Dermis blood vessel endothelial cell (primary cell): ENCODE measurements at regions not wholly inside any gene's neighbourhood (a gene's known extent, or its start where the extent isn't known, plus 50 kb on each side); places are given as distances from the start of the nearest gene placed in this dataset.
"Not testable (repeated sequence)": the region's sequence is repeated elsewhere in the genome, so short reads cannot be mapped to it uniquely, and the experiment has no call there.

ENCODE experiments used
- DNase-seq: peaks from one replicate; pipeline ENCODE4 v3.0.0; 2010

- DNase-seq: no peak
Observed at GRCh38 chr9:26148128-26148527, 469.9 kb upstream of the TUSC1 start.

- no peak for DNase-seq
Observed at GRCh38 chr9:26145938-26146337, 467.7 kb upstream of the TUSC1 start.

GRCh38 chr9:26142631-26143030 lies 464.4 kb upstream of the TUSC1 start:
- no peak for DNase-seq

- no peak for DNase-seq
Observed at GRCh38 chr9:26142201-26142600, 464.0 kb upstream of the TUSC1 start.

- DNase-seq: no peak
Observed at GRCh38 chr9:26133537-26133936, 455.3 kb upstream of the TUSC1 start.

- DNase-seq: no peak
Observed at GRCh38 chr9:26132746-26133312, 454.6 kb upstream of the TUSC1 start.

DNA sequence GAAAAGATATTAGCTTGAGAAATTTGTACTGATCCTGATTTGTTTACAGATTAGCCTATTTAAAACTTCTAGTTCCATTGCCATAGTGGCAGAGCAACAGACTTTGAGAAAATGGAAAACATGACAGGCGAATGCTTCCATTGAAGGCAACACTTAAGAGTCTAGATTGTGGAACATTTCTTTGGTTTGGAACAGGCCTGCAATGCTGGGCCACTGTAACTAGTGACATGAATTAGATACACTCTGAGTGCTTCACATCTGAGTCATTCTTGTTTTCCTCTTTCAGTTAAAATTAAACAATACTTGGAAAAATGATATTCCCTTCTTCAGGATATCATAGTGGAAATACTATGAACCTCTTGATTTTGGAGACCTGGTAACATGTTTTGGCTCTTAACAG lies 453.6 kb upstream of the TUSC1 start:
- peak; percentile 41 for DNase-seq

GRCh38 chr9:26129217-26129616 lies 451.0 kb upstream of the TUSC1 start:
- no peak for DNase-seq

DNA sequence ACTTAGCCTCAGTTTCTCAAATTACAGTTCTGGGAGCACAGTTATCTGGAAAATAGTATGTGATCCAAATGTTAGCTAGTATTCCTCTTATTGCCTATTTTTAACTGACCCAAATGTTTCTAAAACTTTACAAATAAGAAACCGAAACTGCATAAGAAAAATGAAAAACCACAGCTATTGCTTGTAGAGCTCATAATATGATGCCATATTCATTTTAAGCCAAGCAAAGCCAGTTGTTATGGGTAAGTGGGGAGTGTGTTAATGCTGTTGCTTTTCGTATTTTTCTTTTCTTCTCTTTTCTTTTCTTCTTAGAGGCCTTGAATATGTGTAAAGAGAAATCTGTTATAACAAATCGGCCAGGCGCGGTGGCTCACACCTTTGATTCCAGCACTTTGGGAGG lies 447.4 kb upstream of the TUSC1 start:
- DNase-seq: no peak

- not testable (repeated sequence) for DNase-seq
Observed at GRCh38 chr9:26116085-26116484, 437.8 kb upstream of the TUSC1 start.

DNA sequence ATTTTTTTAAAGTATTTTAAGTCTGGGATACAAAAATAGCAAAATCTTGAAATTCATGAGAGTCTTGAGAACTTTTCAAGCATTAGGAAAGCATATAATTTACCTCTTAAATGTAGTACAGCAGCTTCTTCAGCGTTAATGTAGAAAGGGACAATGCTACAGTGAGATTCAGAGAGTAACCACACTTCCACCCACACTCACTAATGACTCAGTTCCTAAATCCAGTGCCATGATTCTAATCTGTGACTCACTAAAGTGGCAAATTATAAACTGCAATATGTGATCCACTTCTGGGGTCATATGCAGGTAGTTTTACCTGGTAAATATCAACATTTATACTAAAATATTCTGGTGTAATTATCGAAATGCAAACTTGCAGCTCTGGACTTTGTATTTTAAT lies 434.5 kb upstream of the TUSC1 start:
- DNase-seq: no peak

DNA sequence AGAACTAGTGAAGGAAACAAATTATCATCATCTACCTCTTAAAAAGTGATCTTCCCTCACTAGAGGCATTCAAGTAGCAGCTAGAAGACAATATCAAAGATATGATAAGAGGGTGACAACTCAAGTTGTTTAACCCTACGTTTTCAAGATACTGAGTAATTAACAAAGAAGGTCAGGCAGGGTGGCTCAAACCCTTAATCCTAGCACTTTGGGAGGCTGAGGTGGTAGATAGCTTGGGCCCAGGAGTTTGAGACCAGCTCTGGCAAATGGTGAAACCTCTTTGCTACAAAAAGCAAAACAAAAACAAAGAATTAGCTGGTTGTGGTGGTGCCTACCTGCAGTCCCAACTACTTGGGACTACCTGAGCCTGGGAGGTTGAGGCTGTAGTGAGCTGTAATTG lies 408.2 kb upstream of the TUSC1 start:
- DNase-seq: no peak

GRCh38 chr9:26081847-26082246 lies 403.6 kb upstream of the TUSC1 start:
- DNase-seq: no peak

GRCh38 chr9:26078706-26079105 lies 400.5 kb upstream of the TUSC1 start:
- no peak for DNase-seq

- no peak for DNase-seq
Observed at GRCh38 chr9:26077860-26078259, 399.6 kb upstream of the TUSC1 start.

- DNase-seq: no peak
Observed at GRCh38 chr9:26067608-26068007, 389.4 kb upstream of the TUSC1 start.

DNA sequence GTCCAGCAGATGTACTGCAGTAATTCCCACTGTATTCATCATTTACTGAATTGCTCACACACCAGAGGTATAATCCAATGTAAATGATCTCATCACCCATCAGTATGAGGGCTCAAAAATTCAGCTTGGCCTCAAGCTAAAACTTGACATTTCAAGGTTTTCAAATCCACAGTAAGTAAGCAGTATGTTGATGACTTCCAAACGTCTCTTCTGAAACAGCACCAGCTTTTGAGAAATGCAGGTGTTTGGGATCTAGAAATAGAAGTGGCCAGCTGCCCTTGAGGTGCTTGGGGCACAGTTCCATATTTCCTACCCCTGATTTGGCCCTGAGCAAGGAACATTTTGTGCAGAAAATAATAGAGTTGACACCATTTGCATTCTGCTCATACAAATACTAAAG lies 388.0 kb upstream of the TUSC1 start:
- no peak for DNase-seq

GRCh38 chr9:26061948-26062575 lies 383.8 kb upstream of the TUSC1 start:
- no peak for DNase-seq

DNA sequence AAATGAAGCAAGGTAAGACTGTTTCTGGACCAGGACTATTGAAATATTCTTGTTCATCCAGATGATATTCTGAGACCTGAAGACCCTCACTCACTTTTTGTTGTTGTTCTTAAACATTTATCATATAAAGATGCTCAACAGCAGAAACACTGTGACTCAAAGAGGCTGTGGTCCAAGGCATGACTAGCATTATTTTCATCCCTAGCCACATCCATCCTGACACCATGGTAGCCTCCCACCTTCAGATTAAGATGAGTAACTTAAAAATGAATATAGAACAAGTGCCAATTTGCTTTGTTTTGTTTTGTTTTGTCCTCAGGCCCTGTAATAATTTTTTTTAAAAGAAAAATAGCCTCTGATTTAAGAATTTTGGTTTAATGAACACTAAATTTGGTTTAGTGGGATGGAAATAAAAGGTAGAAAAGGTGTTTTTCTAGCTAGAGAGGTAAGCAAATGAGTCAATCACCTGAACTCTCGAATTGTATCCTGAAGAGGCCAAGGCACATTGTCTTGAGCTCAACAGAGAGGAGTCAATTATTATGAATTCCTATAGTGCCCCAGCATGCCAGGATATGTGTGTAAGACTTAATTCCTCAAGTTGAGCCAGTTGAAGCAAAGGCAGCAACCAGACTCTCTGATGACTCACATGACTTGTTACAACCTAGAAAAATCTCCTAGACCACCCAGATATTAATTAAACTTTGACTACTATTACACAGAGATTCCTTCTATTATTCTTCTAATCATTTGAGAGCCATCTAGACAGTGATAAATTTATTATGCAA lies 380.1 kb upstream of the TUSC1 start:
- no peak for DNase-seq

DNA sequence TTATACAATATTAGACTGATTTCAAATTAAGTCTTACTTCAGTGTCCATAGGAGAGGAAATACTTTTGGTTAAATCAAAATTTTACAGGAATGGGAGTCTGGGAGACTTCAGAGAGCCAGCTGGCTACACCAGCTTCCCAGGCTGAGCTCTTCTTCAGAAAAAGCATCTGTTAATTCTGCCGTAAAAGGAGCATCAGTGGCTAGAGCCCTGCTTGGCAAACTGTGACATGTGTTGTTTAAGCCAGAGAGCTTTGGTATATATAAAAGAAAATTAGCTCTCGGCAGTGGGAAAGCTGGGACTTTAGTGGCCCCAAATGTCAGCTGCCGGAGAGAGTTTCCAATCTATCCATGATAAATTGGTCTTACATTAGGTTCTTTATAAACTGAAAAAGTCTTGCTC lies 378.8 kb upstream of the TUSC1 start:
- DNase-seq: no peak

- peak; percentile 8 for DNase-seq
Observed at GRCh38 chr9:26054600-26055520, 376.6 kb upstream of the TUSC1 start.

GRCh38 chr9:26053954-26054353 lies 375.7 kb upstream of the TUSC1 start:
- peak; percentile 2 for DNase-seq

GRCh38 chr9:26043431-26043830 lies 365.2 kb upstream of the TUSC1 start:
- no peak for DNase-seq
